Right atrium auricular region (tissue), 2 donors: ENCODE measurements at regions not wholly inside any gene's neighbourhood (a gene's known extent, or its start where the extent isn't known, plus 50 kb on each side); places are given as distances from the start of the nearest gene placed in this dataset.
"Not testable (repeated sequence)": the region's sequence is repeated elsewhere in the genome, so short reads cannot be mapped to it uniquely, and the experiment has no call there.

Experiments
- DNase-seq: peaks from one replicate; pipeline ENCODE4 v3.0.0-alpha.2; 2019; ENCODE audit warnings: low spot score
- H3K27ac ChIP-seq, 2 donors: fragments of 200-600 bp; sonication (generic); 1 replicate in 1 of 2; 2 replicates in 1 of 2; pipeline ENCODE4 v1.5.1; 2016 to 2019
- H3K27me3 ChIP-seq, 2 donors: fragments of 200-600 bp; sonication (generic); one replicate each; pipeline versions ENCODE4 v1.5.1 to v1.6.0; 2017 to 2019
- H3K36me3 ChIP-seq: fragments of 200-600 bp; sonication (generic); one replicate; pipeline ENCODE4 v1.5.1; 2016
- H3K4me1 ChIP-seq, 2 donors: fragments of 200-600 bp; sonication (generic); one replicate each; pipeline versions ENCODE4 v1.5.1 to v1.6.0; 2017 to 2019
- H3K4me3 ChIP-seq, 2 donors: fragments of 200-600 bp; sonication (generic); 1 replicate in 1 of 2; 2 replicates in 1 of 2; pipeline ENCODE4 v1.5.1; 2017 to 2019; ENCODE audit warnings: mild to moderate bottlenecking in 1 of 2, moderate library complexity in 1 of 2
- H3K9me3 ChIP-seq, 2 donors: fragments of 200-600 bp; sonication (generic); one replicate each; pipeline ENCODE4 v1.5.1; 2019
- CTCF ChIP-seq, 2 donors: fragments of 200-600 bp; sonication (generic); IDR thresholded peaks; one replicate each; pipeline ENCODE4 v1.5.1; 2019; ENCODE audit warnings: antibody characterized with exemption in 2 of 2

- DNase-seq: no peak
- H3K36me3 ChIP-seq: no peaks in the 10 kb centered on the region
- H3K27ac ChIP-seq: no peak overlapping the region
- peaks cover 0 to 11% of the 10 kb centered on the region in 2 donors for H3K4me1 ChIP-seq
- H3K9me3 ChIP-seq: no peaks in the 10 kb centered on the region
- no peak for TF ChIP-seq CTCF (IDR thresholded peaks at IDR 0.05)
- no peaks in the 10 kb centered on the region for H3K27me3 ChIP-seq
- H3K4me3 ChIP-seq: no peak overlapping the region
Observed at GRCh38 chr10:22137542-22137941, 80.3 kb downstream of the EBLN1 start.

- Histone ChIP-seq H3K4me3 (no peak overlapping the region), H3K27me3 (no peaks in the 10 kb centered on the region), H3K36me3 (no peaks in the 10 kb centered on the region), H3K27ac (no peak overlapping the region), H3K4me1 (peaks cover 0 to 11% of the 10 kb centered on the region in 2 donors), H3K9me3 (no peaks in the 10 kb centered on the region)
- DNase-seq: no peak
- no peak for TF ChIP-seq CTCF (IDR thresholded peaks at IDR 0.05)
Observed at GRCh38 chr10:22135591-22135990, 82.2 kb downstream of the EBLN1 start.

GRCh38 chr10:22133749-22134624 is 83.8 kb downstream of the EBLN1 start:
- H3K27ac ChIP-seq: no peak overlapping the region
- no peak for TF ChIP-seq CTCF (IDR thresholded peaks at IDR 0.05)
- H3K9me3 ChIP-seq: no peaks in the 10 kb centered on the region
- H3K27me3 ChIP-seq: no peaks in the 10 kb centered on the region
- no peak for DNase-seq
- peaks cover 0 to 11% of the 10 kb centered on the region in 2 donors for H3K4me1 ChIP-seq
- no peaks in the 10 kb centered on the region for H3K36me3 ChIP-seq
- no peak overlapping the region for H3K4me3 ChIP-seq

- DNase-seq, H3K9me3 ChIP-seq, H3K27me3 ChIP-seq, H3K4me3 ChIP-seq, H3K27ac ChIP-seq, H3K36me3 ChIP-seq: not testable (repeated sequence)
- peaks cover 0 to 11% of the 10 kb centered on the region in 2 donors for H3K4me1 ChIP-seq
Observed at GRCh38 chr10:22130824-22131223, 87.0 kb downstream of the EBLN1 start.

- H3K4me3 ChIP-seq, H3K36me3 ChIP-seq, DNase-seq, H3K27me3 ChIP-seq, H3K27ac ChIP-seq, H3K9me3 ChIP-seq: not testable (repeated sequence)
- peaks cover 0 to 11% of the 10 kb centered on the region in 2 donors for H3K4me1 ChIP-seq
Observed at GRCh38 chr10:22129612-22130011, 88.2 kb downstream of the EBLN1 start.

- not testable (repeated sequence) for H3K36me3 ChIP-seq, DNase-seq, H3K27ac ChIP-seq, H3K4me3 ChIP-seq, H3K27me3 ChIP-seq, H3K4me1 ChIP-seq, H3K9me3 ChIP-seq
Observed at GRCh38 chr10:22121181-22121580, 96.6 kb downstream of the EBLN1 start.

- H3K27ac ChIP-seq, H3K4me3 ChIP-seq, H3K9me3 ChIP-seq, H3K36me3 ChIP-seq, H3K27me3 ChIP-seq, H3K4me1 ChIP-seq, DNase-seq: not testable (repeated sequence)
Observed at GRCh38 chr10:22120072-22120471, 97.7 kb downstream of the EBLN1 start.

- H3K27ac ChIP-seq, H3K27me3 ChIP-seq, H3K9me3 ChIP-seq, H3K4me1 ChIP-seq, H3K36me3 ChIP-seq, H3K4me3 ChIP-seq, DNase-seq: not testable (repeated sequence)
Observed at GRCh38 chr10:22119575-22119974, 98.2 kb downstream of the EBLN1 start.
